ENCODE measurements at regions not wholly inside any gene's neighbourhood (a gene's known extent, or its start where the extent isn't known, plus 50 kb on each side); places are given as distances from the start of the nearest gene placed in this dataset.

DNA sequence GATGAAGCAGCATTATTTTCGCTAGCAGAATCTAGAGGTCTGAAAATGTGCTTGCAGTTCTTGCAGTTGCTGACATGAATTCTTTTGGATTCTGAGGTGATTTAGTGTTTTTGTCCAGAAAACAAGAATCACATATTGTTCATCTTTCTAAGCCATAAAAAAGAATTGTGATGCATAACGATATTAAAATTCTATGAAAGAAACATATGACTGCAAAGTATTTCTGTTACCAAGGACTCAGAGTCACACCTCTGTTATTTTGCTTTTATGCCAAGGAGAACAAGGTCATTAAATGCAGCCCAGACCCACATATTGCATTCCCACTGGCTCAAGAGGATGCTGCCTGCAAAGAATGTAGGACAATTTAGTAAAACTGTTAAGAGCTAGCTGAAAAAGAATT, 299.8 kb upstream of the GPR149 start:
- H3K9me3 Mint-ChIP-seq (ENCODE audit: unreplicated experiment): peaks cover 6% of the 10 kb centered on the region
- H3K27ac Mint-ChIP-seq (ENCODE audit: unreplicated experiment): no peak overlapping the region
- no peaks in the 10 kb centered on the region for H3K36me3 Mint-ChIP-seq (ENCODE audit: insufficient read depth, unreplicated experiment)
- H3K27me3 Mint-ChIP-seq (ENCODE audit: insufficient read depth, unreplicated experiment): no peaks in the 10 kb centered on the region
- no peaks in the 10 kb centered on the region for H3K4me1 Mint-ChIP-seq (ENCODE audit: low read depth, unreplicated experiment)
- H3K27me3 ChIP-seq (replicated peaks; ENCODE audit: control insufficient read depth, insufficient read depth, low read length): no peaks in the 10 kb centered on the region
- H3K36me3 ChIP-seq (ENCODE audit: control insufficient read depth, insufficient read depth, low read length): no peaks in the 10 kb centered on the region
- no peaks in the 10 kb centered on the region for H3K9me3 ChIP-seq
- CTCF ChIA-PET: no interaction called here
- no peak for DNase-seq
- TF ChIP-seq, protein P1, sequence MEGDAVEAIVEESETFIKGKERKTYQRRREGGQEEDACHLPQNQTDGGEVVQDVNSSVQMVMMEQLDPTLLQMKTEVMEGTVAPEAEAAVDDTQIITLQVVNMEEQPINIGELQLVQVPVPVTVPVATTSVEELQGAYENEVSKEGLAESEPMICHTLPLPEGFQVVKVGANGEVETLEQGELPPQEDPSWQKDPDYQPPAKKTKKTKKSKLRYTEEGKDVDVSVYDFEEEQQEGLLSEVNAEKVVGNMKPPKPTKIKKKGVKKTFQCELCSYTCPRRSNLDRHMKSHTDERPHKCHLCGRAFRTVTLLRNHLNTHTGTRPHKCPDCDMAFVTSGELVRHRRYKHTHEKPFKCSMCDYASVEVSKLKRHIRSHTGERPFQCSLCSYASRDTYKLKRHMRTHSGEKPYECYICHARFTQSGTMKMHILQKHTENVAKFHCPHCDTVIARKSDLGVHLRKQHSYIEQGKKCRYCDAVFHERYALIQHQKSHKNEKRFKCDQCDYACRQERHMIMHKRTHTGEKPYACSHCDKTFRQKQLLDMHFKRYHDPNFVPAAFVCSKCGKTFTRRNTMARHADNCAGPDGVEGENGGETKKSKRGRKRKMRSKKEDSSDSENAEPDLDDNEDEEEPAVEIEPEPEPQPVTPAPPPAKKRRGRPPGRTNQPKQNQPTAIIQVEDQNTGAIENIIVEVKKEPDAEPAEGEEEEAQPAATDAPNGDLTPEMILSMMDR (IDR thresholded peaks at IDR 0.05; ENCODE audit: insufficient read depth in 1 of 2, low read depth in 1 of 2, low read length in 1 of 2, severe bottlenecking in 1 of 2, unreplicated experiment in 1 of 2): no peak
- POLR2A ChIA-PET: no interaction called here
- H3K4me3 ChIP-seq (ENCODE audit: low read depth, low read length): no peak overlapping the region
- no peak overlapping the region for H3K4me3 Mint-ChIP-seq (ENCODE audit: unreplicated experiment)
- H3K4me1 ChIP-seq: no peaks in the 10 kb centered on the region
- BruUV-seq (replicated peaks): no TSS peak
- intact Hi-C loops (cut with micrococcal nuclease; ENCODE audit: unreplicated experiment): loop anchor here (5.0 kb wide), 1 partner anchor 392 kb away; no protein-coding TSS in a partner anchor

DNA sequence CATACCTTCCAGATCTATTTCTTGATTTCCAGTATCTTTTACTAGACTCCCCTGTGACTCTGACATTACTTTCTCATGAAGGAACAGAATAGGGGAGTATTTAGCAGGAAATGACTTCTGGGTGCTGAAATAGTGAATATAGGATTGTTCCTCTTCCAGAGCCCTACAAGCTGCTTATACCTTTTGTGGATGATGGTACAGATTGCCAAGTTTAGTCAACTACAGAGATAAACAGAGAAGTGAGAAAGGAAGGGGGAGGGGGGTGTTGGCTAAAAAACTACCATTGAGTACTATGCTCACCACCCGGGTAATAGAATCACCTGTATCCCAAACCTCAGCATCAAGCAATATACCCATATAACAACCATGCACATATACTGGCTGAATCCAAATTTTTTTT, 298.3 kb upstream of the GPR149 start:
- POLR2A ChIA-PET: no interaction called here
- no peaks in the 10 kb centered on the region for H3K4me1 Mint-ChIP-seq (ENCODE audit: low read depth, unreplicated experiment)

DNA sequence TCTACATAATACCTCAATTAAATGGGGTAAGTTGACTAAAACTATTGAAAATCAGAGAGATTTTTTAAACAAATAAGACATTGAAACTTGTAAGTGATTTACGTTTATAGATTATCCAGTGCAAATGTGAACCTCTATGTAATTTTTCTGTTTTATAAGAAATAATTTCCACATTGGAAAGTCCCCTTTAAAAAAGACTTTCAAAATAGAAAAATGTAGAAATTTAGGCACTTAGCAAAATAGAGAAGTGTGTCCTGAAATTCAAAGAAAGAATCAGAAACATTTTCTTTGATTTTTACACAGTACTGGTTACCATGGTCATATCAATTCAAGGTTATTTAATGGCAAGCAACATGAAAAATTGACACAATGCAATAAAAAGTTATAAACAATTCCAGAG, 290.9 kb upstream of the GPR149 start:
- ChIA-PET POLR2A (no interaction called here), CTCF (no interaction called here)
- no peaks in the 10 kb centered on the region for H3K4me1 Mint-ChIP-seq (ENCODE audit: low read depth, unreplicated experiment)
- no peak overlapping the region for H3K27ac Mint-ChIP-seq (ENCODE audit: unreplicated experiment)
- H3K4me3 ChIP-seq (ENCODE audit: low read depth, low read length): no peak overlapping the region
- H3K27me3 ChIP-seq (replicated peaks; ENCODE audit: control insufficient read depth, insufficient read depth, low read length): no peaks in the 10 kb centered on the region
- no peaks in the 10 kb centered on the region for H3K9me3 ChIP-seq
- peaks cover 9% of the 10 kb centered on the region for H3K27me3 Mint-ChIP-seq (ENCODE audit: insufficient read depth, unreplicated experiment)
- intact Hi-C loops (cut with micrococcal nuclease; ENCODE audit: unreplicated experiment): no loop called here
- no peaks in the 10 kb centered on the region for H3K9me3 Mint-ChIP-seq (ENCODE audit: unreplicated experiment)
- H3K4me1 ChIP-seq: no peaks in the 10 kb centered on the region
- no TSS peak for BruUV-seq (replicated peaks)
- no peak for DNase-seq
- H3K36me3 Mint-ChIP-seq (ENCODE audit: insufficient read depth, unreplicated experiment): no peaks in the 10 kb centered on the region
- no peak overlapping the region for H3K4me3 Mint-ChIP-seq (ENCODE audit: unreplicated experiment)
- no peaks in the 10 kb centered on the region for H3K36me3 ChIP-seq (ENCODE audit: control insufficient read depth, insufficient read depth, low read length)
- TF ChIP-seq, protein P1 (IDR thresholded peaks at IDR 0.05; ENCODE audit: insufficient read depth in 1 of 2, low read depth in 1 of 2, low read length in 1 of 2, severe bottlenecking in 1 of 2, unreplicated experiment in 1 of 2): no peak

More for the DNA sequence above, 298.3 kb upstream of the GPR149 start:
- CTCF ChIA-PET: no interaction called here
- Histone ChIP-seq H3K4me3 (ENCODE audit: low read depth, low read length) (no peak overlapping the region), H3K27me3 (replicated peaks; ENCODE audit: control insufficient read depth, insufficient read depth, low read length) (no peaks in the 10 kb centered on the region), H3K9me3 (no peaks in the 10 kb centered on the region), H3K36me3 (ENCODE audit: control insufficient read depth, insufficient read depth, low read length) (no peaks in the 10 kb centered on the region), H3K4me1 (no peaks in the 10 kb centered on the region)
- no peak for DNase-seq
- TF ChIP-seq, protein P1 (IDR thresholded peaks at IDR 0.05; ENCODE audit: insufficient read depth in 1 of 2, low read depth in 1 of 2, low read length in 1 of 2, severe bottlenecking in 1 of 2, unreplicated experiment in 1 of 2): no peak
- intact Hi-C loops (cut with micrococcal nuclease; ENCODE audit: unreplicated experiment): no loop called here
- H3K4me3 Mint-ChIP-seq (ENCODE audit: unreplicated experiment): no peak overlapping the region
- H3K9me3 Mint-ChIP-seq (ENCODE audit: unreplicated experiment): peaks cover 6% of the 10 kb centered on the region
- no TSS peak for BruUV-seq (replicated peaks)
- no peaks in the 10 kb centered on the region for H3K36me3 Mint-ChIP-seq (ENCODE audit: insufficient read depth, unreplicated experiment)
- H3K27ac Mint-ChIP-seq (ENCODE audit: unreplicated experiment): no peak overlapping the region
- H3K27me3 Mint-ChIP-seq (ENCODE audit: insufficient read depth, unreplicated experiment): no peaks in the 10 kb centered on the region
